Stomach (tissue), 4 donors: ENCODE measurements at regions not wholly inside any gene's neighbourhood (a gene's known extent, or its start where the extent isn't known, plus 50 kb on each side); places are given as distances from the start of the nearest gene placed in this dataset.

Source experiments
- EP300 ChIP-seq: sonication (generic); formaldehyde crosslinking; IDR thresholded peaks from one replicate; pipeline ENCODE4 v1.6.1; 2017; ENCODE audit warnings: antibody characterized with exemption
- POLR2A ChIP-seq, 4 donors: fragments of 450-650 bp; IDR thresholded peaks; one replicate each; pipeline ENCODE4 v1.6.1; 2016; ENCODE audit warnings: antibody characterized with exemption in 4 of 4, control low read depth in 2 of 4, mild to moderate bottlenecking in 1 of 4, moderate library complexity in 1 of 4
- TF ChIP-seq, protein P1 (sequence below), 7 experiments: fragments of 450-650 bp in 4 of 7; fragments of 200-600 bp in 3 of 7; sonication (generic) in 3 of 7; IDR thresholded peaks; one replicate each; pipeline ENCODE4 v1.5.1; 2016 to 2019; ENCODE audit warnings: antibody characterized with exemption in 7 of 7, control low read depth in 2 of 7, mild to moderate bottlenecking in 1 of 7

- TF ChIP-seq, protein P1, sequence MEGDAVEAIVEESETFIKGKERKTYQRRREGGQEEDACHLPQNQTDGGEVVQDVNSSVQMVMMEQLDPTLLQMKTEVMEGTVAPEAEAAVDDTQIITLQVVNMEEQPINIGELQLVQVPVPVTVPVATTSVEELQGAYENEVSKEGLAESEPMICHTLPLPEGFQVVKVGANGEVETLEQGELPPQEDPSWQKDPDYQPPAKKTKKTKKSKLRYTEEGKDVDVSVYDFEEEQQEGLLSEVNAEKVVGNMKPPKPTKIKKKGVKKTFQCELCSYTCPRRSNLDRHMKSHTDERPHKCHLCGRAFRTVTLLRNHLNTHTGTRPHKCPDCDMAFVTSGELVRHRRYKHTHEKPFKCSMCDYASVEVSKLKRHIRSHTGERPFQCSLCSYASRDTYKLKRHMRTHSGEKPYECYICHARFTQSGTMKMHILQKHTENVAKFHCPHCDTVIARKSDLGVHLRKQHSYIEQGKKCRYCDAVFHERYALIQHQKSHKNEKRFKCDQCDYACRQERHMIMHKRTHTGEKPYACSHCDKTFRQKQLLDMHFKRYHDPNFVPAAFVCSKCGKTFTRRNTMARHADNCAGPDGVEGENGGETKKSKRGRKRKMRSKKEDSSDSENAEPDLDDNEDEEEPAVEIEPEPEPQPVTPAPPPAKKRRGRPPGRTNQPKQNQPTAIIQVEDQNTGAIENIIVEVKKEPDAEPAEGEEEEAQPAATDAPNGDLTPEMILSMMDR (IDR thresholded peaks at IDR 0.05), result no peak
- no peak for TF ChIP-seq POLR2A (IDR thresholded peaks at IDR 0.05)
- no peak for TF ChIP-seq EP300
Measured at GRCh38 chr11:134907636-134908035, 495.6 kb upstream of the B3GAT1 start.
